Renal cortical epithelial cell (primary cell): ENCODE measurements at regions not wholly inside any gene's neighbourhood (a gene's known extent, or its start where the extent isn't known, plus 50 kb on each side); places are given as distances from the start of the nearest gene placed in this dataset.
"Not testable (repeated sequence)": the region's sequence is repeated elsewhere in the genome, so short reads cannot be mapped to it uniquely, and the experiment has no call there.

Experiments
- DNase-seq: peaks from one replicate; pipeline ENCODE4 v3.0.0-alpha.2; 2011; ENCODE audit warnings: low read depth

DNA sequence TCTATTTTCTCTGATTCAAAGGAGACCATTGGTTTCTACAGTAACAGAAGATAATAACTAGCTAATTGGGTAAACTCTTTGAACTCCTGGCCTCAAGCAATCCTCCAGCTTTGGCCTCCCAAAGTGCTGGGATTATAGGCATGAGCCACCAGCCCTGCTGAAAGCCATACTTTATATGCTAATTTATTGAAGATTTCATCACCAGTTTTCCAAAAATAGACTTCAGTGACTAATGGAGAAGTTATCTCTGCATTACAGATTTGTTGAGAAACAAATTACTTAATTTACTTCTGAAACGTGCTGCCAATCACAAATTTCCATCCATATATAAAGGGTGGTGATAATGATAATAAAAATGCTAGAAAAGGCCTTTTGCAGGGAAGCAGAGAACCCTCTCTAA is 1758.1 kb upstream of the SEL1L start:
- peak; percentile 64 for DNase-seq

DNA sequence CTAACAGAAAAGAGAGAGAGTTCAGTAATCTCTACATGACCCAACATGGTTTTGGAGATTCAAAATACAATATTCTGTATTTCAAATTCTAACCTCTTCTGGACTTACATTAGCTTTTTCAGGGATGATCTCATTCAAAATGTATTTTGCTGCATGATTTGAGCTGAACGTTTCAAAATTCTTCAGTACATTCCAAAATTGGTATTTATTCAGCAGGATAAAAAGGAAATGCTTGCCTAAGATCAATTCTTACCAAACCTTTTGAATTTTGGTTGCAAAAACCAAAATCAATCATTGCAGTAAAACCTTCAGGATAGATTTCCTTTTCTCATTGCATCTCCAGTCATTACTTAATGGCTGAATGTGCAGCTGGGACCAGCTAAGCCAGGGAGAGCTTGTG is 1761.3 kb upstream of the SEL1L start:
- DNase-seq = no peak

DNA sequence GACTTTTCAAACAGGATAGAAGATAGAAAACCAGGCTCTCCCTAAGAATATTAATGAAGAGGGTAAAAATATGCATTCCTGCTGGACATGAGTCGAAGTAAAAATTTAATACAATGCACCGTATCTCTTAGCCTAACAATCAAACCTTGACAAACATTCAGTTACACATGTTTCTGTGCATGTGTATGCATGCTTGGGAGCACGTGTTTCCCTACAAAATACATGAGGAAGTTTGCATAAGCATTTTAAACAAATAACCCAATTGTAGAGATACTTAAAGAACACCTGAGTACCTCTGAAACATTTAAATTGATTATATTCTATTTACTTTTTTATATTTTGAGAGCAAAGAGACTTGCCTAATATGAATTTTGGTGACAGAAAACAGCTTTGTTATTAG is 1763.7 kb upstream of the SEL1L start:
- no peak for DNase-seq

DNA sequence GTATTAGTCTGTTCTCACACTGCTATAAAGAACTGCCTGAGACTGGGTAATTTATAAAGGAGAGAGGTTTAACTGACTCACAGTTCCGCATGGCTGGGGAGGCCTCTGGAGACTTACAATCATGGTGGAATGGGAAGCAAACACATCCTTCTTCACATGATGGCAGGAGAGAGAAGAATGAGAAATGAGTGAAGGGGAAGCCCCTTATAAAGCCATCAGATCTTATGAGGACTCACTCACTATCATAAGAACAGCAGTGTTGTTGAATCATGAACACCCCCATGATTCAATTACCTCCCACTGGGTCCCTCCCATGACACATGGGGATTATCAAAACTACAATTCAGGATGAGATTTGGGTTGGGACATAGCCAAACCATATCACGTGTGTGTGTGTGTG is 1764.4 kb upstream of the SEL1L start:
- not testable (repeated sequence) for DNase-seq

GRCh38 chr14:83300476-83301064 is 1766.9 kb upstream of the SEL1L start:
- DNase-seq = peak; percentile 15

GRCh38 chr14:83301791-83302190 is 1768.1 kb upstream of the SEL1L start:
- no peak for DNase-seq

DNA sequence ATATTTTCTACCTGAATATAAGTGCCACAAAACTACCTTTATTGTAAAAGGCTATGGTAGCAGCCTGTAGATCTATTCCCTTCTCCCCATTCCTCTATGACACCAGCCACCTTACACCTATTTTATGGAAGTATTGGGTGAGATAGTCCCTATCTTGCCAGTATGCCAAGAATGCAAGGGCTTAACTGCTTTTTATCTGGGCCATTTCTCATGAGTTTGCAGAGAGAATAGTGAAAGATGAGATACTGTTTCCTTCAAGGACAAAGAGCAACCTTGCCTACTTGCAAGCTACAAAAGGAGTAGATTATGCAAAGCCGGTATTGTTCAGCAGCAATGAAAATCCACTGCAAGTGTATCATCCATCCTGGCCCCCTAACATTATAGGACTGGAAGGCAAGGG is 1775.6 kb upstream of the SEL1L start:
- no peak for DNase-seq

DNA sequence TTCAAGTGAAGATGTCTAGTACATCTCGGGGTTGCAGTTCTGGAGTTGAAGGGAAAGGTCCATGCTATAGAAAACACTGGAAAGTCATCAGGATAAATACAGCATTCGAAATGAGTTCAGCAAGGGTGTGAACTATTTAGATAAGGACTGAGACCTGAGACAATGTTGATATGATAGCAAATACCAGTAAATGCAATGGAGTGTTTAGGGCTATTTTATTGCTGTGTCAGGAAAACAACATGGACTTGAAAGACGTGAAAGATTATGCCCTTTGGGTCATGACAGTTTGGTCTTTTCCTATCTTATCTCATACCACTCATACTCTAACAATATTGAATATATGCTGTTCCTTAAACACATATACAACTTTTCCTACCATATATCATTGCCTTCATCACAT is 1776.2 kb upstream of the SEL1L start:
- no peak for DNase-seq

- no peak for DNase-seq
Measured at GRCh38 chr14:83312511-83312910, 1778.9 kb upstream of the SEL1L start.

DNA sequence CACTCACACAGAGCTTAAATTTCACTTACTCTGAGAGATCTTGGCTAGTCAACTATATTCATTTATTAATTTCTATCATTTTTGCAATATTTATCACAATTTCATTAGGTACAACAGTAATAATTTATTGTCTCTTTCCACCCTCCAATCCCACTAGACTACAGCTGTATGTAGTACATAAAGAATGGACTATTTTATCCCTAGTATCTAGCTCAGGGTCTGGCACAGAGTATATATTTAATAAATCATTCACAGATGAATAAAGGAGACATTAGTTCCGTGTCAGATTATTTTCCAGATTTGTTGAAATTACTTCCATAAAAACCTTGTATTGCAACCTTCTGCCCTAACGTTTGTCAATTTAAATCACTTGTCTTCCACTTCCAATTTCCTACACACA is 1781.1 kb upstream of the SEL1L start:
- no peak for DNase-seq

- DNase-seq = no peak
Measured at GRCh38 chr14:83316356-83316755, 1782.7 kb upstream of the SEL1L start.

DNA sequence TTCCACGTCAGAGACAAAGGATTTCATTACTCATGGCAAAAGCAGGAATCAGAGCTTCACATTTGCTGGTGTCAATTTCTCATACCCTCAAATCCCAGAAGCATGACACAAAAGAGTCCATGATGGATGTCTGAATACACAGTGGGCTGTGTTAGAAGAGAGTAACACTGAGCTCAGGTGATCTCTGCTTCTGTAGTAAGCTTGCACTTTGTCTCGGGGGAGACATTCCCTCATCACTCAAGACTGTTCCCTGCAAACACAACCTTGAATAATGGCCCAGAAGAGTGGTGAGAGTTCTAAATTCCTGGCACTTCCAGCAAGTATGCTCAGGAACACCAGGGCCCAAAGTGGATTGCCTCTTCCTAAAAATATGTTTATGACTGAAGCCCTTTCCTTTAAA is 1787.2 kb upstream of the SEL1L start:
- no peak for DNase-seq

- DNase-seq = no peak
Measured at GRCh38 chr14:83331513-83331912, 1797.9 kb upstream of the SEL1L start.

- no peak for DNase-seq
Measured at GRCh38 chr14:83342590-83342989, 1808.9 kb upstream of the SEL1L start.

DNA sequence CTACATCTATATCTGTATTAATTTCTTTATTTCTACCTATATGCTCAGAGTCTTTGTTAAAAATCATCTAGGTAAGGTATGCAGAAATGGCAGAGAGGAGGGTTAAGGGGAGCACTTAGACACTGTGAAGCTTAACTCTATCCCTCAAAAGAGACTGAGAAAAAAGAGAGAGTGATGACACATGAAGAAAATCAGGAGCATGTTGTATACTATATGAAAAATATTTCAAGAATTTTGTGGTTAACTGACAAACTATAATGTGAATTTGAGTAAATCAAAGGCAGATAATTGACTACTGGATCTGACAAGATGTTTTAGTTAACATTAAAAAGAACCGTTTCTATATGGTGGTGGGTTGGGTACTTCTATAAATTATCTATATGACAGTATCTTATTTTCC is 1814.2 kb upstream of the SEL1L start:
- DNase-seq = no peak

- no peak for DNase-seq
Measured at GRCh38 chr14:83355609-83356008, 1822.0 kb upstream of the SEL1L start.

DNA sequence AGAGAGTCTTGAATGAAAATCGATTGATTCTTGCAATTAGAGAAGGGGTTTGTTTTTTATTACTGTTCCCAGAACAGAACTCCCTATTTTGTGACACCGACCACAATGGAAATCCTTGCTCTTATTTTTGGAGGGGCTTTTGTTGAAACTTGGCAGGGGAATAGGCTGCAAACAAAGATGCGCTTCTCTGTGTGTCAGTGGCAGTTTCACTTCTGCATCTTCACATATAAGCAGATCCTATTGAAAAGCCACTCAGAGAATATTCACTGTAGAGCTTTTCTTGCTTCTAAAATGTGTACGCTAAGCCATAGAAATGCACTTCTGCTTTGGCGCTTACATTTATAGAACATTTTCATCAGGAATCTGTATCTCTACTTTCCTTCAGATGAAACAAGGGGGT is 1822.4 kb upstream of the SEL1L start:
- no peak for DNase-seq

DNA sequence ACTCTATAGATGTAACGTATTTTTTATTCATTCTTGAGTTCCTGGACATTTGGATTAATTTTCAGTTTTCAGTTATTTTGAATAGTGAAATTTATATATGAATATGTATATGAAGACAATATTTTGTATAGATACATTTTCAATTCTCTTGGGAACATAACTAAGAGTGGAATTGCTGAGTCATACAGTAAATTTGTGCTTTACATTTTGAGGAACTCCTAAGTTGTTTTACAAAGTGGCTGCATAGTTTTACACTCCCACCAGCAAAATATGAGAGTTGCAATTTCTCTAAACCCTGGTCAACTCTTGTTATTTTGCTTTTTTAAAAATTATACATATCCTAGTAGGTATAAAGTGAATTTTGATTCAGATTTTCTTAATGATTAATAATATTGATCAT is 1838.6 kb upstream of the SEL1L start:
- DNase-seq = no peak

DNA sequence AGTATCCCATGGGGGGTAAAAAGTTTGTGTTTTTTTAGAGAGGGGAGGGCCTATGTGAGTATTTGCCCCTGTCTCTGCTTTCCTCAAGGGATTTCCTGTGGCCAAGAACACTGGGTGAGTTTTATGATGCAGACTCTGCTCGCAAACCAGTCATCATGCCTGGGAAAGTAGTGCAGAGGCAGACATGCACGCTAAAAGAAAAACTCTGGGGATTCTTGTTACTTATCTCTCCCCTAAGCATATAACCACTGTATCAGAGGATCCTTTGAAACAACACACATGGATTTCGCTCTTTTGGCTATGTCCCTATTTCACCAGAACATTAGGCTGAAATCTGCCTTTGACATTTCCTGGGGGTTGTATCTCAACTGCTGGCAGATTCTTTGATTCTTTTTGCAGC is 1845.8 kb upstream of the SEL1L start:
- no peak for DNase-seq

DNA sequence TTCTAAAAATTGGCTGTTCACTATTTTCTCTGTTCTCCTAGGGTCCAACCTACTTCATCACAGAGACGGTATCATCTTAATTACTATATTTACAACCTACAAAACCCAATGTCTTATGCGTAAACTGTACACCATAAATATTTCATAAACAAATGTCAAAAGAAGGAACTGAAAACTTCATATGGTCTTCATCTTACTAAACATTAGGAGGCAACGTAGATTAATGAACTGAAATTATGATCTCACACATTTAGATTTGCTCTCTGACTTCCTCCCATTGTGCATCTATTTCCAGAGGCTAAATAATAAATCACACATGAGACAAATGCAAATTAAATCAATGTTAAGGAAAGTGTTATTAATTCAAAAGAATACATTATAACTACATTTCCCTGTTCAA is 1850.6 kb upstream of the SEL1L start:
- DNase-seq = no peak

GRCh38 chr14:83395321-83395720 is 1861.7 kb upstream of the SEL1L start:
- DNase-seq = no peak

GRCh38 chr14:83416476-83416875 is 1882.8 kb upstream of the SEL1L start:
- DNase-seq = no peak

GRCh38 chr14:83419420-83419819 is 1885.8 kb upstream of the SEL1L start:
- DNase-seq = no peak

DNA sequence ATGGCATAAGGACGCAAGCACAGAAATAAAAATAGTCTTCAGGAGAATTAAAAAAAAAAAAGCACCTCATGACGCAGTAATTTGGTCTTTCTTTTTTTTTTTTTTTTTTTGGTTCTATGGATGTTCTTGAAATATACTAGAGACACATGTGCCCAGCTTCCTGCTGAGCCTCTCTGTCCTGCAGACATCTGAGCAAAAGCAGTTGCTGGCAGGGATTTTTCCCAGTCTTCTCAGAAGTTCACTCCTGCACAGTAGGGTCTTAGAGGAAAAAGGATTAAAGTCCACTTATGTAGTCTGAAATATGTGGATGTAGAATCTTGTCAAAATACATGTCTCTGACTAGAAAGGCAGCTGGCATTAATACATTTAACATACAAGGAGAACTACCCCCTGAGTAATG is 1888.1 kb upstream of the SEL1L start:
- no peak for DNase-seq

DNA sequence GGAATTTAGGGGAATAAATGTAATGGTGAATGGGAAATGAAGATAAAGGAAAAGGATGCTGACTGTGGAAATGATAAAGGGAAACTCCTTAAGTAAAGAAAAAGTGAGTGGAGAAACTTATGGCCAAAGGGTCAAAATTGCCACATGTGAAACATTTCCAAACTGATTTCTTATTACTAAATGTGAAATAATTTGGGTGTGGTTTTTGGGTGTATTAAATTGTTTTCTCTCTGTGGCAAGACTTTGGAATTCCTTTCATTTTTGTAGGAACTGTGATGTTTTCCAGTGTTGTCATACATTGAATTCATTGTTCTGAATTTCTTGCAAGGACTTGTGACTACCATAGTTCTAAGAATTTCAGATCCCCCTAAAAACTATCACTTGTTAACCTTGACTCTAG is 1891.5 kb upstream of the SEL1L start:
- peak; percentile 38 for DNase-seq
